ENCODE measurements at regions not wholly inside any gene's neighbourhood (a gene's known extent, or its start where the extent isn't known, plus 50 kb on each side); places are given as distances from the start of the nearest gene placed in this dataset.

DNA sequence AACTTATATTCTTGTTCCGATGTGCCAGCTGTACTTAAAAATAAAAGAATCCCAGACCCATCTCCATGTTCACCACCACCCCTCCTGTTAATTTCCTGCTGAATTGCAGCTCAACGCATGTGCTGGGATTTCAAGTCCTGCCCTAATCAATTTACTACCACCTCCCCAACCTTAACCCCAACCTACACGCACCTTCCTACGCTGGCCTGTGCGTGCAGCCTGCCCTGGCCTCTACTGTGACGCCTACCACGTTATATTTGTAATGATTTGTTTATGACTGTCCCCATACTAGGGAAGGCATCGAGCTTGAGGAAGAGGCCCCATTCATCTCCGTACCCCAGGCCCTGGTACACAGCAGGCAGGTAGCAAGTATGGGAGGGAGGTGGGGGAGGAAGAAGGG lies 251.1 kb downstream of the MRTFB start:
- no peak overlapping the region for H2AFZ ChIP-seq (ENCODE audit: low read length)
- no peaks in the 10 kb centered on the region; a peak in 1 of 5 replicates for H3K9me3 Mint-ChIP-seq

More for the DNA sequence above, 251.1 kb downstream of the MRTFB start:
- H3K27ac Mint-ChIP-seq: peak overlapping the region in 2 of 3 experiments; percentile 12 to 76; a peak in 4 of 7 replicates
- H3K36me3 Mint-ChIP-seq (ENCODE audit: insufficient read depth in 1 of 3, low read depth in 3 of 3): peaks cover 2 to 13% (median 9%) of the 10 kb centered on the region in 3 experiments; a peak in 6 of 7 replicates
- Histone ChIP-seq H3K14ac (ENCODE audit: insufficient read depth, low read length) (no peak overlapping the region), H3K9me3 (ENCODE audit: control insufficient read depth, low read depth, low read length) (no peaks in the 10 kb centered on the region), H4K8ac (replicated peaks; ENCODE audit: insufficient read length, low read depth, low read length) (no peak overlapping the region), H3K79me2 (ENCODE audit: insufficient read depth, low read length) (no peaks in the 10 kb centered on the region; the same call in 1 of the 2 replicates), H3K18ac (ENCODE audit: insufficient read length, low read depth, low read length) (no peak overlapping the region), H2AK5ac (ENCODE audit: insufficient read length, low read length) (no peak overlapping the region), H3K4ac (ENCODE audit: low read depth, low read length) (no peak overlapping the region), H3K27ac (ENCODE audit: insufficient read length, low read depth, low read length) (no peak overlapping the region), H3K23me2 (ENCODE audit: insufficient read length, low read depth, low read length, poor library complexity, severe bottlenecking) (no peaks in the 10 kb centered on the region), H3K23ac (ENCODE audit: insufficient read length, low read depth, low read length) (no peak overlapping the region), H2BK120ac (ENCODE audit: low read depth, low read length, poor library complexity, severe bottlenecking) (no peak overlapping the region), H2BK12ac (ENCODE audit: insufficient read length, low read depth, low read length) (no peak overlapping the region), H4K91ac (ENCODE audit: insufficient read length, low read depth, low read length) (no peak overlapping the region), H4K20me1 (ENCODE audit: control insufficient read depth, insufficient read depth, insufficient read length) (no peaks in the 10 kb centered on the region), H2BK15ac (ENCODE audit: low read depth, low read length) (no peak overlapping the region), H2BK20ac (ENCODE audit: low read depth, low read length, poor library complexity, severe bottlenecking) (no peak overlapping the region), H3K4me2 (ENCODE audit: insufficient read depth, insufficient read length, low read length) (no peak overlapping the region), H2BK5ac (ENCODE audit: insufficient read length, low read length) (no peak overlapping the region), H3T11ph (ENCODE audit: low read length) (no peak overlapping the region), H3K27me3 (ENCODE audit: insufficient read depth, low read length) (no peaks in the 10 kb centered on the region), H4K5ac (ENCODE audit: insufficient read length, low read depth, low read length) (no peak overlapping the region), H3K79me1 (ENCODE audit: insufficient read depth, low read depth, low read length, poor library complexity, severe bottlenecking) (no peaks in the 10 kb centered on the region), H3K56ac (ENCODE audit: insufficient read length, low read depth, low read length) (no peak overlapping the region), H3K4me1 (ENCODE audit: insufficient read depth, low read length) (no peaks in the 10 kb centered on the region), H3K9ac (ENCODE audit: extremely low read depth, insufficient read length, low read length) (no peak overlapping the region)
- TF ChIP-seq, protein P1, sequence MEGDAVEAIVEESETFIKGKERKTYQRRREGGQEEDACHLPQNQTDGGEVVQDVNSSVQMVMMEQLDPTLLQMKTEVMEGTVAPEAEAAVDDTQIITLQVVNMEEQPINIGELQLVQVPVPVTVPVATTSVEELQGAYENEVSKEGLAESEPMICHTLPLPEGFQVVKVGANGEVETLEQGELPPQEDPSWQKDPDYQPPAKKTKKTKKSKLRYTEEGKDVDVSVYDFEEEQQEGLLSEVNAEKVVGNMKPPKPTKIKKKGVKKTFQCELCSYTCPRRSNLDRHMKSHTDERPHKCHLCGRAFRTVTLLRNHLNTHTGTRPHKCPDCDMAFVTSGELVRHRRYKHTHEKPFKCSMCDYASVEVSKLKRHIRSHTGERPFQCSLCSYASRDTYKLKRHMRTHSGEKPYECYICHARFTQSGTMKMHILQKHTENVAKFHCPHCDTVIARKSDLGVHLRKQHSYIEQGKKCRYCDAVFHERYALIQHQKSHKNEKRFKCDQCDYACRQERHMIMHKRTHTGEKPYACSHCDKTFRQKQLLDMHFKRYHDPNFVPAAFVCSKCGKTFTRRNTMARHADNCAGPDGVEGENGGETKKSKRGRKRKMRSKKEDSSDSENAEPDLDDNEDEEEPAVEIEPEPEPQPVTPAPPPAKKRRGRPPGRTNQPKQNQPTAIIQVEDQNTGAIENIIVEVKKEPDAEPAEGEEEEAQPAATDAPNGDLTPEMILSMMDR (conservative IDR thresholded peaks at IDR 0.05): no peak
- WGBS (ENCODE audit: extremely low coverage, insufficient read length, low lambda C conversion rate): no CpG with 5 or more reads among the region's 9 CpGs
- H3K27me3 Mint-ChIP-seq (ENCODE audit: low read depth): no peaks in the 10 kb centered on the region; the same call in 1 of the 2 replicates
- no peak overlapping the region for H3K4me3 Mint-ChIP-seq
- DNase-seq: no peak
- peaks cover 8 to 18% of the 10 kb centered on the region in 2 experiments for H3K4me1 Mint-ChIP-seq

Measured in H9 (cell line).